Chondrocyte (in vitro differentiated cells): ENCODE measurements at regions not wholly inside any gene's neighbourhood (a gene's known extent, or its start where the extent isn't known, plus 50 kb on each side); places are given as distances from the start of the nearest gene placed in this dataset.

Experiments
- DNase-seq: peaks from one replicate; pipeline ENCODE4 v3.0.0; 2021; ENCODE audit warnings: mixed read lengths, low spot score
- H3K27ac Mint-ChIP-seq: one replicate; pipeline ENCODE4 v1.8.0; 2021; ENCODE audit warnings: mild to moderate bottlenecking, moderate library complexity, mixed read lengths; ENCODE audit not compliant: unreplicated experiment
- H3K27me3 Mint-ChIP-seq: 2 replicates; pipeline ENCODE4 v1.8.0; 2021; ENCODE audit warnings: low read depth, mixed read lengths
- H3K36me3 Mint-ChIP-seq: 2 replicates; pipeline ENCODE4 v1.8.0; 2021; ENCODE audit warnings: low read depth, mixed read lengths
- H3K4me1 Mint-ChIP-seq: 2 replicates; pipeline ENCODE4 v1.8.0; 2021; ENCODE audit warnings: low read depth, mild to moderate bottlenecking, mixed read lengths
- H3K4me3 Mint-ChIP-seq: one replicate; pipeline ENCODE4 v1.8.0; 2021; ENCODE audit warnings: mild to moderate bottlenecking, moderate library complexity, mixed read lengths; ENCODE audit not compliant: unreplicated experiment
- H3K9me3 Mint-ChIP-seq: 2 replicates; pipeline ENCODE4 v1.8.0; 2021; ENCODE audit warnings: low read depth, mixed read lengths
- TF ChIP-seq, protein P1 (sequence below): fragments of 200-600 bp; sonication (generic); IDR thresholded peaks from 2 replicates; pipeline ENCODE4 v1.5.0; 2021; ENCODE audit warnings: antibody characterized with exemption, mild to moderate bottlenecking, moderate library complexity

DNA sequence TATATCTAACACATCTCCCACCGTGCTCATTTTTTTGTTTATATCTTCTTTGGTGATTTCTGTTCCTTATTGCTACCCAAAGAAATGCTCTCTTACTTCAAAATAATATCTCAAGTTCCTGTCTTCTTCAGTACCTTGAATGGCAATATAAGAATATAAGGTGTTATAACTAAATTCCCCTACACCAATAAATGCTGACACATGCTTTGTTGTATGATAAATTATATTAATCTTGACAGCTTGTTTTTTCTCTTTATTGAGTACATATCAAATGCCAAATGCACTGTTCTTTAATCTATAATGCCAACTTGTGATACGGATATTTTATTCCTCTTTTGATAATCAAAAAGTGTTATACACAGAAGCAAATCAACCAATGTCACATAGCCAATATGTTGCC lies 540.3 kb downstream of the PYDC2 start:
- no peak overlapping the region for H3K4me3 Mint-ChIP-seq
- H3K27me3 Mint-ChIP-seq, result no peaks in the 10 kb centered on the region
- H3K36me3 Mint-ChIP-seq, result no peaks in the 10 kb centered on the region
- H3K27ac Mint-ChIP-seq, result no peak overlapping the region
- H3K4me1 Mint-ChIP-seq, result no peaks in the 10 kb centered on the region
- TF ChIP-seq, protein P1, sequence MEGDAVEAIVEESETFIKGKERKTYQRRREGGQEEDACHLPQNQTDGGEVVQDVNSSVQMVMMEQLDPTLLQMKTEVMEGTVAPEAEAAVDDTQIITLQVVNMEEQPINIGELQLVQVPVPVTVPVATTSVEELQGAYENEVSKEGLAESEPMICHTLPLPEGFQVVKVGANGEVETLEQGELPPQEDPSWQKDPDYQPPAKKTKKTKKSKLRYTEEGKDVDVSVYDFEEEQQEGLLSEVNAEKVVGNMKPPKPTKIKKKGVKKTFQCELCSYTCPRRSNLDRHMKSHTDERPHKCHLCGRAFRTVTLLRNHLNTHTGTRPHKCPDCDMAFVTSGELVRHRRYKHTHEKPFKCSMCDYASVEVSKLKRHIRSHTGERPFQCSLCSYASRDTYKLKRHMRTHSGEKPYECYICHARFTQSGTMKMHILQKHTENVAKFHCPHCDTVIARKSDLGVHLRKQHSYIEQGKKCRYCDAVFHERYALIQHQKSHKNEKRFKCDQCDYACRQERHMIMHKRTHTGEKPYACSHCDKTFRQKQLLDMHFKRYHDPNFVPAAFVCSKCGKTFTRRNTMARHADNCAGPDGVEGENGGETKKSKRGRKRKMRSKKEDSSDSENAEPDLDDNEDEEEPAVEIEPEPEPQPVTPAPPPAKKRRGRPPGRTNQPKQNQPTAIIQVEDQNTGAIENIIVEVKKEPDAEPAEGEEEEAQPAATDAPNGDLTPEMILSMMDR, result no peak
- DNase-seq, result no peak
- peaks cover 2% of the 10 kb centered on the region for H3K9me3 Mint-ChIP-seq

DNA sequence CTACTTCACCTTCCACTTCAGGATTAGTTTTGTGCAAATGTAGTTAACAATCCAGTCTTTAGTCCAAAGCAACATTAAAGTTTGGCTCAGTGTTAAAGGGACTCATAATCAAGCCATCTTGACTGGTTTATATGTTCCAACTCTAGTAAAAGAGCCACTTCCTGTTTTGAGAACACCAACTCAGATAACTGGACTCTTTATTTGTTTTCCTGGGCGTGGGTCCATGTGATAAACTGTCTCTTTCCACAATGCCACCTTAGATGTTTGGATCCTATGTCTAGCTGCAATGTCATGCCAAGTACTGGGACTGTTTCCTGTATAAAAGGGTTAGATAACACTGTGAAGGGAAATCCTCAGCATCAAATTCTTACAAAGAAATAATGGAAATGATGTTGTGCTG lies 545.0 kb downstream of the PYDC2 start:
- TF ChIP-seq, protein P1, result no peak
- Mint-ChIP-seq H3K36me3 (no peaks in the 10 kb centered on the region), H3K27ac (no peak overlapping the region), H3K27me3 (no peaks in the 10 kb centered on the region), H3K4me1 (no peaks in the 10 kb centered on the region), H3K4me3 (no peak overlapping the region), H3K9me3 (peaks cover 2% of the 10 kb centered on the region)
- DNase-seq, result no peak

DNA sequence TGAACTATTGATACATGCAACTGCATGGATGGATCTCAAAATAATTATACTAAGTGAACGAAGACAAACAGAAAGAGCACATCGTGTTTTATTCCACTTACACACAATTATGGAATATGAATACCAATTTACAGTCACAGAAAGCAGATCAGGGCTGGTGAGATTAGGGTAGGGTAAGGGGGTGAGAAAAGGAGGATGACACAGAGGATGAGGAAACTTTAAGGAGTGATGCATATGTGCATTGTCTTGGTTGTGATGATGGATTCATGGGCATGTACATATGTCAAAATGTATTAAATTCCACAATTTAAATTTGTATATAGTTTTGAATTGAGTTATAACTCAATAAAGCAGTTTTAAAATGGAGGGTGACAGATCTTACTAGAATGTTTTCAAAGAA lies 548.9 kb downstream of the PYDC2 start:
- H3K27ac Mint-ChIP-seq, result no peak overlapping the region
- peaks cover 12% of the 10 kb centered on the region for H3K9me3 Mint-ChIP-seq
- TF ChIP-seq, protein P1, result no peak
- no peaks in the 10 kb centered on the region for H3K36me3 Mint-ChIP-seq
- H3K4me3 Mint-ChIP-seq, result no peak overlapping the region
- H3K27me3 Mint-ChIP-seq, result peaks cover 5% of the 10 kb centered on the region
- DNase-seq, result no peak
- H3K4me1 Mint-ChIP-seq, result no peaks in the 10 kb centered on the region

DNA sequence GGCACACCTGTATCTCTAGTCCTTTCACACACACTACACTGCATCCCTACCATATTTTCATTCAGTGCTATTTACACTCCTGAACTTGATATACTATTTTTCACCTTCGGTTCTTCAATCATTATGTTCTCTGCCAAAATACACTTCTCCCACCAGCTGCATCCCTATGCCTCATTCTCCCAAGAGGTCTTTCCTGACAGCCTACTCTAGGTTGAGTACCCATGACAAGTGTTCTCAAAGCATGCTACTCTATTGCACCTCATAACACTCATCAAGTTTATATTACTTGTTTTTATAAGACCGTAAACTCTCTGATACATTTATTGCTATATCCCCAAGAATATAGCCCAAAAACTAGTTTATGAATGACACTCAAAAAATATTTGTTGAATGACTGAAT lies 549.5 kb downstream of the PYDC2 start:
- no peak for DNase-seq
- H3K9me3 Mint-ChIP-seq, result peaks cover 12% of the 10 kb centered on the region
- no peak overlapping the region for H3K4me3 Mint-ChIP-seq
- no peaks in the 10 kb centered on the region for H3K4me1 Mint-ChIP-seq
- H3K27ac Mint-ChIP-seq, result no peak overlapping the region
- TF ChIP-seq, protein P1, result no peak
- H3K27me3 Mint-ChIP-seq, result peaks cover 5% of the 10 kb centered on the region
- H3K36me3 Mint-ChIP-seq, result no peaks in the 10 kb centered on the region

DNA sequence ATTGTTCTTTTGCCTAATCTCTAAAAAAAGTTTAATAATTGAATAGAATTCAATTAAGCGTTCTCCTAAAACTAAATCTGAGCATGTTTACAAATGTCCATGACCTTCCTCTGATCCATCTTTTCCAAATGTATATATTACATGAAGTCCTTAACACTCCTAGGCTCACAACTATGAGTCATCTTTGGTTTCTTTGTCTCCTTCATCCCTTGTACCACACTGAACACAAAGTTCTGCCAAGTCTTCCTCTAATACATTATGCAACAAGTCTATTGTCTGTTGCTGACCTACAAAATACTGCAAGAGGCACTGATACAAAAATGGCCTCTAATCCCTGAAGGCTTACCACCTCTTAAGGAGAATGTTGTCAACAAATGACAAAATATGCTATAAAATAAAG lies 550.2 kb downstream of the PYDC2 start:
- Mint-ChIP-seq H3K36me3 (no peaks in the 10 kb centered on the region), H3K27me3 (peaks cover 5% of the 10 kb centered on the region), H3K4me1 (no peaks in the 10 kb centered on the region), H3K4me3 (no peak overlapping the region), H3K9me3 (peaks cover 9% of the 10 kb centered on the region), H3K27ac (no peak overlapping the region)
- no peak for DNase-seq
- TF ChIP-seq, protein P1, result no peak
